ENCODE measurements at regions not wholly inside any gene's neighbourhood (a gene's known extent, or its start where the extent isn't known, plus 50 kb on each side); places are given as distances from the start of the nearest gene placed in this dataset.

DNA sequence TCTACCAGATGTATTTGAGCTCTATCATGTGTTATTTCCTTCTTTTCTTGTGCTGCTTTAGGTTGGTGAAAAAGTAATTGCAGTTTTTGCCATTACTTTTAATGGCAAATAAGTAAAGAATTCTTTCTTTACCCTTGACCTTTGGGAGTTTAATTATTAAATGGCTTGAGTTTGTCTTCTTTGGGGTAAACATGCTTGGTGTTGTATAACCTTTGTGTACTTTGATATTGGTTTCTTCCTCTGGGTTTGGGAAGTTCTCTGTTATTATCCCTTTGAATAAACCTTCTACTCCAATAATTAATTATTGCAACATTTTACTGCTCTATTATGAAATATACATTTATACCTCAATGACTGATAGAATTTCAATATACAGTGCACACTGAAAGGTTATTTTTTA lies 709.4 kb downstream of the PCDH17 start:
- TF ChIP-seq, protein P1, sequence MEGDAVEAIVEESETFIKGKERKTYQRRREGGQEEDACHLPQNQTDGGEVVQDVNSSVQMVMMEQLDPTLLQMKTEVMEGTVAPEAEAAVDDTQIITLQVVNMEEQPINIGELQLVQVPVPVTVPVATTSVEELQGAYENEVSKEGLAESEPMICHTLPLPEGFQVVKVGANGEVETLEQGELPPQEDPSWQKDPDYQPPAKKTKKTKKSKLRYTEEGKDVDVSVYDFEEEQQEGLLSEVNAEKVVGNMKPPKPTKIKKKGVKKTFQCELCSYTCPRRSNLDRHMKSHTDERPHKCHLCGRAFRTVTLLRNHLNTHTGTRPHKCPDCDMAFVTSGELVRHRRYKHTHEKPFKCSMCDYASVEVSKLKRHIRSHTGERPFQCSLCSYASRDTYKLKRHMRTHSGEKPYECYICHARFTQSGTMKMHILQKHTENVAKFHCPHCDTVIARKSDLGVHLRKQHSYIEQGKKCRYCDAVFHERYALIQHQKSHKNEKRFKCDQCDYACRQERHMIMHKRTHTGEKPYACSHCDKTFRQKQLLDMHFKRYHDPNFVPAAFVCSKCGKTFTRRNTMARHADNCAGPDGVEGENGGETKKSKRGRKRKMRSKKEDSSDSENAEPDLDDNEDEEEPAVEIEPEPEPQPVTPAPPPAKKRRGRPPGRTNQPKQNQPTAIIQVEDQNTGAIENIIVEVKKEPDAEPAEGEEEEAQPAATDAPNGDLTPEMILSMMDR (IDR thresholded peaks at IDR 0.05): no peak
- TF ChIP-seq POLR2A (IDR thresholded peaks at IDR 0.05): no peak

Data from prostate gland (tissue), 2 donors.